Left ventricle myocardium inferior (tissue), 1 donor: ENCODE measurements at regions not wholly inside any gene's neighbourhood (a gene's known extent, or its start where the extent isn't known, plus 50 kb on each side); places are given as distances from the start of the nearest gene placed in this dataset.

Experiments
- DNase-seq: peaks from one replicate; pipeline ENCODE4 v3.0.0-alpha.2; 2020
- H3K27ac ChIP-seq: fragments of 200-600 bp; replicated peaks from 2 replicates; pipeline ENCODE4 v1.8.0; 2021
- H3K27me3 ChIP-seq: fragments of 200-600 bp; 2 replicates; pipeline ENCODE4 v1.8.0; 2021; ENCODE audit warnings: low read depth
- H3K36me3 ChIP-seq: fragments of 200-600 bp; 2 replicates; pipeline ENCODE4 v1.8.0; 2021
- H3K4me1 ChIP-seq: fragments of 200-600 bp; 2 replicates; pipeline ENCODE4 v1.8.0; 2021
- H3K4me3 ChIP-seq: fragments of 200-600 bp; 2 replicates; pipeline ENCODE4 v1.8.0; 2021; ENCODE audit warnings: mild to moderate bottlenecking, moderate library complexity
- H3K9me3 ChIP-seq: fragments of 200-600 bp; replicated peaks from 2 replicates; pipeline ENCODE4 v1.8.0; 2021
- intact Hi-C: fragments of 100-400 bp; cut with micrococcal nuclease; formaldehyde crosslinking; loops from one replicate; pipeline ENCODE4 v1.11.0; 2022
- TF ChIP-seq, protein P1 (sequence below): fragments of 200-600 bp; IDR thresholded peaks from 2 replicates; pipeline ENCODE4 v1.8.0; 2021; ENCODE audit warnings: antibody characterized with exemption, mild to moderate bottlenecking, borderline replicate concordance
- donor health status: DM: no; HTN: yes; CAD: no; lungs with severe emphysema.

DNA sequence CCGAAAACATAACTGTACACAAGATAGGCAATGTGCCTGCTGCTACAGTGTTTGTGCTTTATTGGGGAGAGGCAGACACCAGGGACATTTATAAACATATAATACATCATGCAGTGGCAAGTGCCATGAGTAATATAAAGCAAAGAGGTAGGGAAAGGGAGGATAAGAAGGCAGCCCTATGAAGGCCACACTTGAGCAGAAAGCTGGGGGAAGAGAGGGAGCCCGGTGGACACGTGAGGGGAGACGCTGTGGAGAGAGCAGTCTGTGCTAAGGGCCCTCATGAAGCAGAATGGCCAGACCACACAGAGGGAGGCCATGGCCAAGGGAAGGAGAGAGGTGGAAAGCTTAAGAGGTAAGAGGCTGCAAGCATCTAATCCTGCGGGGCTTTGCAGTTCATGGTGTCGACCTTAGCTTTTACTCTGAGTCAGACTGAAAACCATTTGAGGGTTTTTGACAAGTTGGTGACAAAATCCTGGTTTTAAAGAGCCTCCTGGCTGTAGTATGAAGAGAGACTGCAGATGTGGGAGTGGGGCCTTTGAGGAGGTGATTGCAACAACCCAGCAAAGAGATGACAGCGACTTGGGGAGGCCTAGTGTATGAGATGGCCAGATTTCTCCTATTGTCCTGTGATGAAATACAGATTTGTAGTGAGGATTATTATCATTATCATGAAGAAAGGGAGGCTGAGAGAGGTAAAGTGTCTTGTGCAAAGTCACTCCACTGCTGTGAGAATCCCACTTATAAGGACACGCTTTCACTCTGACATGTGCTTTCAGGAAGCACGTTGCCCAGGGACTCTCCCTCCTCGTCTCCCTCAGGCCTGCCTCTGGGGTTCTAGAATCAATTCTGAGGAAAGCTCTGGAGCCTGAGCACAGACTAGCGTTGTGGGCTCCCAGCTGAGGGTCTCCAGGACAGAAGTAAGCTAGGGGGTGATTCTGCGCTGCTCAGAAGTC, 192.9 kb downstream of the RHOU start:
- DNase-seq = no peak
- Histone ChIP-seq H3K4me3 (no peak overlapping the region), H3K9me3 (peaks cover 6% of the 10 kb centered on the region), H3K4me1 (peaks cover 7% of the 10 kb centered on the region), H3K27me3 (no peaks in the 10 kb centered on the region), H3K36me3 (no peaks in the 10 kb centered on the region), H3K27ac (no peak overlapping the region)
- intact Hi-C loops = no loop called here
- TF ChIP-seq, protein P1, sequence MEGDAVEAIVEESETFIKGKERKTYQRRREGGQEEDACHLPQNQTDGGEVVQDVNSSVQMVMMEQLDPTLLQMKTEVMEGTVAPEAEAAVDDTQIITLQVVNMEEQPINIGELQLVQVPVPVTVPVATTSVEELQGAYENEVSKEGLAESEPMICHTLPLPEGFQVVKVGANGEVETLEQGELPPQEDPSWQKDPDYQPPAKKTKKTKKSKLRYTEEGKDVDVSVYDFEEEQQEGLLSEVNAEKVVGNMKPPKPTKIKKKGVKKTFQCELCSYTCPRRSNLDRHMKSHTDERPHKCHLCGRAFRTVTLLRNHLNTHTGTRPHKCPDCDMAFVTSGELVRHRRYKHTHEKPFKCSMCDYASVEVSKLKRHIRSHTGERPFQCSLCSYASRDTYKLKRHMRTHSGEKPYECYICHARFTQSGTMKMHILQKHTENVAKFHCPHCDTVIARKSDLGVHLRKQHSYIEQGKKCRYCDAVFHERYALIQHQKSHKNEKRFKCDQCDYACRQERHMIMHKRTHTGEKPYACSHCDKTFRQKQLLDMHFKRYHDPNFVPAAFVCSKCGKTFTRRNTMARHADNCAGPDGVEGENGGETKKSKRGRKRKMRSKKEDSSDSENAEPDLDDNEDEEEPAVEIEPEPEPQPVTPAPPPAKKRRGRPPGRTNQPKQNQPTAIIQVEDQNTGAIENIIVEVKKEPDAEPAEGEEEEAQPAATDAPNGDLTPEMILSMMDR = no peak

DNA sequence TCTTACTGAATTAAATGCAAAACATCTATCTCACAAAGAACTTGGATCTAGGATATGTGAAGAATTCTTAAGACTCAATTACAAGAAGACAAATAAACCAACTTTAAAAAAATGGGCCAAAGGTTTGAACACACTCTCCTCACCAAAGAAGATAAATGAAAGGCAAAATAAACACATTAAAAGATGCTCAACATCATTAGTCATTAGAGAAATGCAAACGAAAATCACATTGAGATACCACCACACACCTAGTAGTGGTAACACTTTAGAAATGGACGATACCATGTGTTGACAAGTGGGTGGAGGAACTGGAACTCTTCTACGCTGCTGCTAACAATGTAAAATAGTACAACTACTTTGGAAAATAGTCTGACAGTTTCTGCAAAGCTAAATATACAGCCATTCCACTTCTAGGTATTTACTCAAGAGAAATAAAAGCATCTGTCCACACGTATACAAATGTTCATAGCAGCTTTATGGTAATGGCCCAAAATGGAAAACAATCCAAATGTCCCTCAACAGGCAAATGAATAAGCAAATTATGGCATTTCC, 194.3 kb downstream of the RHOU start:
- H3K4me1 ChIP-seq = peaks cover 7% of the 10 kb centered on the region
- intact Hi-C loops = no loop called here
- TF ChIP-seq, protein P1 = no peak
- no peak overlapping the region for H3K4me3 ChIP-seq
- H3K27ac ChIP-seq = no peak overlapping the region
- peaks cover 6% of the 10 kb centered on the region for H3K9me3 ChIP-seq
- H3K27me3 ChIP-seq = no peaks in the 10 kb centered on the region
- no peaks in the 10 kb centered on the region for H3K36me3 ChIP-seq
- DNase-seq = no peak

DNA sequence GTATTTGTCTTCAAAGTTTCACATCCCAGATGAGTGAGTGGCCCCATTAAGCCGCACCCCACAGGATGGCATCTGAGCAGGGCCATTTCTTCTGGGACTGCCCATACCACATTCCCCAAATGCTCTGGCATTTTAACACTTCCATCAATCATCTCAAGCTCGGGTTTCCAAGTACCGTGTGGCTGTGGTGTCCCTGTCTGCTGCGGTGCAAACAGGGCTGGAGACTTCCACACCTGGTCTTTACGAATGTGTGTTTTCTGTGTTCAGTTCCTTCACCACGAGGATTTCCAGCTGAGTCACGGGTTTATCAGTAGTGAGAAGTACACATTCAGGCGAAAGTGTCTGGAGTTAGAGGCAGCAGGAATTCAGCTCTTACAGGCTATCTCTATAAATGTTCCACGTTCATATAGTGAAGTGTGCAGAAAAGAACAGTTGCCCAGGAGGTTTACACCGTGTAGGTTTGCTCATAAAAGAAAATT, 195.2 kb downstream of the RHOU start:
- H3K27me3 ChIP-seq = no peaks in the 10 kb centered on the region
- TF ChIP-seq, protein P1 = no peak
- H3K27ac ChIP-seq = no peak overlapping the region
- no peak overlapping the region for H3K4me3 ChIP-seq
- peaks cover 7% of the 10 kb centered on the region for H3K4me1 ChIP-seq
- intact Hi-C loops = no loop called here
- peaks cover 6% of the 10 kb centered on the region for H3K9me3 ChIP-seq
- DNase-seq = no peak
- H3K36me3 ChIP-seq = no peaks in the 10 kb centered on the region

DNA sequence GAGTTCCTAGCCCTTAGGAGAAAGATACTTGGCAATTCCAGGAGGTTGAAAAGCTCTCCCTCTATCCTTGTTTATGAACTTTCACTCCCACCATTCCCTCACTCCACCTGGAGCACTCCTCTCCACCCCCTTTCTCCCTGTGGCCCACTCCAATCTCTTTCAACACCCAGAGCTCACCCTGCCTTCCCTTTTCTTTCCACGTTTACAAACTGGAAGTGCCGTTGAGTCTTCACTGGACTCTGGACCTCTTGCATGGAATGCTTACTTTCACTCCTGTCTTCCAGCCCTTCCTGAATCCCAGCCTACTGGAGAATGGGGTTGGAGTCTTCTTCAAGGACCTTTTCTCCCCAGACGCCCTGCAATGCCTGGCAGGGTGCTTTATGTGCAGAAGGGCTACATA, 198.5 kb downstream of the RHOU start:
- Histone ChIP-seq H3K4me3 (no peak overlapping the region), H3K9me3 (peaks cover 6% of the 10 kb centered on the region), H3K36me3 (no peaks in the 10 kb centered on the region), H3K4me1 (peaks cover 39% of the 10 kb centered on the region), H3K27me3 (no peaks in the 10 kb centered on the region), H3K27ac (no peak overlapping the region)
- intact Hi-C loops = no loop called here
- TF ChIP-seq, protein P1 = no peak
- no peak for DNase-seq

DNA sequence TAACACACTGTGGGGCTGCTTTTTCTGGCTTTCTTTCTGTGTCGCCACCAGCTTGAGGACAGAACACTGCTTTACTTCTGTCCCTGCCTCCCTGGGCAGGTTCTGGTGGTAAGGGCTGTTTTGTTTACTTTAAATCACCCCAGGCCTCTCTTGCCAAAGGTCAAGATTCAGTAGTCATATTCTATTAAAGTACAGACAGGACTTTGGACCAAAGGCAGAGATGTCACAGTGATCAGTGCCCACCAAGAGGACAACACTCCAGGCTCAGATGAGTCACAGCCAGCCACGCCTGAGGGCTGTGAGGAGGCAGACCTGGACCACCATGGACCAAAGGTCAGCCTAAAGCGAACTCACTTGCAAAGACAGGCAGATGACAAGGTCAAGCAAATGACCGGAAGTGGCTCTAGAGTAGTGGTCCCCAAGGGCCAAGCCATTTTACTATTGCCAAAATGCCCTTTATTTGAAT, 200.0 kb downstream of the RHOU start:
- TF ChIP-seq, protein P1 = no peak
- Histone ChIP-seq H3K27me3 (no peaks in the 10 kb centered on the region), H3K27ac (no peak overlapping the region), H3K36me3 (no peaks in the 10 kb centered on the region), H3K4me1 (peaks cover 46% of the 10 kb centered on the region), H3K4me3 (no peak overlapping the region), H3K9me3 (no peaks in the 10 kb centered on the region)
- DNase-seq = no peak
- intact Hi-C loops = no loop called here
